ELF-1 (cell line): ENCODE measurements at regions not wholly inside any gene's neighbourhood (a gene's known extent, or its start where the extent isn't known, plus 50 kb on each side); places are given as distances from the start of the nearest gene placed in this dataset.
"Not testable (repeated sequence)": the region's sequence is repeated elsewhere in the genome, so short reads cannot be mapped to it uniquely, and the experiment has no call there.

Experiments
- DNase-seq: peaks from one replicate; pipeline ENCODE4 v3.0.0-alpha.2; 2016; ENCODE audit warnings: low read depth, low spot score

- DNase-seq, result no peak
Measured at GRCh38 chr2:235396071-235396846, 97.6 kb upstream of the AGAP1 start.

GRCh38 chr2:235398321-235398720 lies 95.5 kb upstream of the AGAP1 start:
- DNase-seq, result no peak

DNA sequence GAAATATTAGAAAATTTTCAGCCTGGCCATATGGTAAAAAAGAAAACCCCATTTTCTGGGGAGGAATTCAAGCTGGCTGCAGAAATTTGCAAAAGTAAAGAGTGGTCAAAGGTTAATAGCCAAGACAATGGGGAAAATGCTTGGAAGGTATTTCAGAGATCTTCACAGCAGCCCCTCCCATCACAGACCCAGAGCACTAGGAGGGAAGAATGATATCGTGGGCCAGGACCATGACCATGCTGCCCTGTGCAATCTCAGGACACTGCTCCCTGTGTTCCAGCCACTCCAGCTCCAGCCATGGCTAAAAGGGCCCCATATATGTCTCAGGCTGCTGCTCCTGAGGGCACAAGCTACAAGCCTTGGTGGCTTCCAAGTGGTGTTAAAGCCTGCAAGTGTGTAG lies 93.9 kb upstream of the AGAP1 start:
- no peak for DNase-seq

GRCh38 chr2:235402422-235402821 lies 91.4 kb upstream of the AGAP1 start:
- no peak for DNase-seq

DNA sequence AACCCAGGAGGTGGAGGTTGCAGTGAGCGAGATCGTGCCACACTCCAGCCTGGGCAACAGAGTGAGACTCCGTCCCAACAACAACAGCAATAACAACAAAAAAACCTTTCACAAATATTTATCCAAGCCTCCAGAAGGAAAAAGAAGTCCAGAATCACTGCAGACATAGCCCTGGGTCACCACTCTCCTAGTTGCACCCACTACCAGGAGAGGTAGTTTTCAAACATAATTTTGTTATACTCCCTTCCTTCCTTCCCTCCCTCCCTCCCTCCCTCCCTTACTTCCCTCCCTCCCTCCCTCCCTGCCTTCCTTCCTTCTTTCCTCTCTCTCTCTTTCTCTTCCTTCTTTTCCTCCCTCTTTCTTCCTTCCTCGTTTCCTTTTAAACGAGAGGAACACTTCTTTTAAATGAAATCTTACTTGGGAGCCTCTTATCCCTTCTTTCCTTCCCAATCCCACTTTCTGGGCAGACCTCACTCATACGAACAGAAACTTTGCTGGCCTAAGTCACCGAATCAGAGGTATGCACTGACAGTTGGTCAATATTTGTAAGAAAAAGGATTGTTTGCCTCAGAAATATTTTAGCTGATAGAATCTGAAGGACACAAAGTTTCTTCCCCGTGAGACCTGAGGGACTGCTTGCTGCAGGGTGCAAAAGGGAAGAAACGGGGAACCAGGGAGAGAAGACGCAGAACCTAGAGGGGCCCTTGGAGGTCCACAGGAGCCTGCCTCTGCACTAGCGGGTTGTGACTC lies 88.1 kb upstream of the AGAP1 start:
- no peak for DNase-seq

GRCh38 chr2:235406430-235406829 lies 87.4 kb upstream of the AGAP1 start:
- no peak for DNase-seq

GRCh38 chr2:235411905-235412485 lies 81.8 kb upstream of the AGAP1 start:
- DNase-seq, result no peak

DNA sequence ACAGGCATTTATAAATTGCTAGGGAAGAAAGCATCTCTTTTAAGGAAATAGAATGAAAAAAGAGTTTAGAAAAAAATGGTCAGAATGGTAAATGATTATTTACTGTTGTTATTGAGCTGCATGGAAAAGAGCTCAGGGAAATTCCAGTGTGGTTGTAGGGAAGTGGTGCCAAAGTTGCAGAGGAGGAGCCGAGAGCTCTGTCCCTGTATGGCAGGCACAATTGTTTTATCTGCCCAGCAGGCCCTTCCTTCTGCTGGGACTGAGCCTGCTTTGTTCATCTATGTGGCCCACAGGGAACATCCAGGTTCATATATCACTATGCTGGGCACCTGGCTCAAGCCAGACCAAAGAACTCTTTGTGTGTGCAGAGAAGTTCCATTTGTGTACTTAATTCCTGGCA lies 80.8 kb upstream of the AGAP1 start:
- no peak for DNase-seq

DNA sequence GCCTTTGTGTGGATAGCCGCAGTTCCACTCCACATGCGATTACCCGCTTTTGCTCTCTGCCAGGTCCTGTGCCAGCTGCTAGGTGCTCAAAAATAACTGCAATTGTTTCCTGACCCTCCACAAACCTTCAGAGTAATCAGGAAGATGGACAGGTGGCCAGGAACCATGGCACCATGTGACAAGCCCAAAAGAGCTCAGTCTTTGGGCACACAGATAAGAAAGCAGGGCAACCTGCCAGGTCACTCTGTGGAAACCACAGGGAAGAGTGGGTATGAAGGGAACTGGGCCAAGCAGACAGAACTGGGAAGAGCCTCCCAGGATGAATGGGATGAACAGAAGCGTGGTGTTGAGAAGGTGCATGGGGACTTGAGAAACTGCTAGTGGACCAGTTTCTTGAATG lies 79.4 kb upstream of the AGAP1 start:
- DNase-seq, result no peak

GRCh38 chr2:235416858-235417499 lies 76.9 kb upstream of the AGAP1 start:
- DNase-seq, result no peak

DNA sequence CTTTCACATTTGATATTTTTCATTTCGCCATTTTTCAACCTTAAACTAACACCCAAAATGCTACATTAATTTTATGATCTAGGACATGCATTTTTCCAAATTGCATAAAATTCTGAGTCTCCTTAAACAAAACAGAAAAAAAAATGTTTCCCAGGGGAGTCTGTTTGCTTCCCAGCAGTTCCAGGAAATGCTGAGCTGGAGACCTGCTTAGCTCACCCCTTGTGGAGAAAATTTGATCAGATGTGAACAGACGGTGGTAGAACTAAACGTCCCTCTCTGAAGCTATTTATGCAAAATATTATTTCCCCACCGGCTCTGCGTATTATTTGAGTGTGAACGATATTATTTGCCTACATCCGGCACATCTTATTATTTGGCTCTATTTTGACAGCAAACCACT lies 74.9 kb upstream of the AGAP1 start:
- DNase-seq, result no peak

- DNase-seq, result no peak
Measured at GRCh38 chr2:235419996-235420395, 73.8 kb upstream of the AGAP1 start.

GRCh38 chr2:235421618-235422017 lies 72.2 kb upstream of the AGAP1 start:
- DNase-seq, result no peak

- no peak for DNase-seq
Measured at GRCh38 chr2:235430366-235431083, 63.3 kb upstream of the AGAP1 start.

GRCh38 chr2:235432741-235433520 lies 60.9 kb upstream of the AGAP1 start:
- no peak for DNase-seq

DNA sequence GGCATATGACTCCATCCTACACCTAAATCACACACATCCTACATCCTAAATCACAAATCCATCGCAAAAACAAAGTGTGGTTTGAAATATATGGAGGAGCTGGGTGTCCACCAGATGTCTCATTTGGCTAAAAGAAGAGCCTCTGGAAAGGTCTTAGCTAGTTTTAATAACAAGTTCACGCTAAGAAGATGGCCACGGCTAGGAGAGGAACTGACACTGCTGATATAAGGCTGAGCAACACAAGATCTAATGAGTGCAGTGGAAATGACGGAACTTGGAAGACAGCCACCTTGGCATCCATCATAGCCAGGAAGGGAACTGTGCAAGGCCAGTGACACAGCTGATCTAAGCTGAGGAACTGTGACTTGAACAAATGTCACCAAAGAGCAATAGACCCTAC lies 60.0 kb upstream of the AGAP1 start:
- DNase-seq, result no peak

DNA sequence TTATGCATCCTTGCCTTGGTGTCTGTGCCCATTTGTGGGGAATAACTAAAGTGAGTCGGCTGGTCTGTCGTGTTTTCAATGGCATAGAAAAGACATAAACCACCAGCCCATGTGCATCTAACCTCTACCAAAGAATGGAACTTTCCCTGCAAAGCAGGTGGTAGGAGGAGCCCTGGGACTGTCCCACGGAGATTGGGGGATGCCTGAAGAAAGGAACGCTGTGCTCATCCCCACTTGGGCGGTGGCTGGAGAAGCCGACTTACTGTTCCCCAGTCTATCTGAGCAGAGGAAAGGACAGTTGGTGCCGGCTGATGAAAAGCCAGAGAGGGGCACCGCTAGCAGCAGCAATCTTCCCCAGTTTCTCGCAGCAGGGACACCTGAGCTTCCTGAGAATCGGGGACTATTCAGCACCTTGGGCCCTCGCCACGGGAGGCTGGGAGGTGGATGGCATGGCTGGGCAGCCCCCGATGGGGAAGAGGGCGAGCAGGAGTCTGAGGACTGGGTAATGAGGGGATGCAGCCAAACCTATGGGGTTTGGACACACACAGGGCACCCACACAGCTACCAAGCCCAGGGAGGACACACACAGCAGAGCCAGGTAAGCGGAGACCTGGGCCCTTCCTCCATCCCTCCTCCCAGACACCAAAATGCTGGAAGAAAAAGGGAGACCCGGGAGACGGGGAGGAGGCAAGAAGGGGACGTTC lies 53.7 kb upstream of the AGAP1 start:
- DNase-seq, result no peak

DNA sequence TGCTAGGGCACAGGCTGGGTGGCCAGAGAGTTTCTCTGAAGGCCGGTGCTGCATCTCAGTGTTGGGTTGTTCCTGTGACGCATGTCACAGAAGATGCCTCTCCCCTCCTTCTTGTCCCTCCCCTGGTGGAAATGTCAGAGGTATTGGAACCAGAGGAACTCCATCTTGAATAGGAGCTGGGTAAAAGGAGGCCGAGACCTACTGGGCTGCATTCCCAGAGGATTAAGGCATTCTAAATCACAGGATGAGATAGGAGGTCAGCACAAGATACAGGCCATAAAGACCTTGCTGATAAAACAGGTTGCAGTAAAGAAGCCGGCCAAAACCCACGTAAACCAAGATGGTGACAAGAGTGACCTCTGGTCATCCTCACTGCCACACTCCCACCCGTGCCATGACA lies 50.3 kb upstream of the AGAP1 start:
- not testable (repeated sequence) for DNase-seq
